Medulla oblongata (tissue), 1 donor: ENCODE measurements at regions not wholly inside any gene's neighbourhood (a gene's known extent, or its start where the extent isn't known, plus 50 kb on each side); places are given as distances from the start of the nearest gene placed in this dataset.
"Not testable (repeated sequence)": the region's sequence is repeated elsewhere in the genome, so short reads cannot be mapped to it uniquely, and the experiment has no call there.

Source experiments
- DNase-seq: peaks from one replicate; pipeline ENCODE4 v3.0.0-alpha.2; 2015; ENCODE audit errors: extremely low spot score

GRCh38 chr7:118801366-118801765 lies 576.9 kb downstream of the ANKRD7 start:
- no peak for DNase-seq

- DNase-seq = no peak
Observed at GRCh38 chr7:118802726-118803125, 578.2 kb downstream of the ANKRD7 start.

- no peak for DNase-seq
Observed at GRCh38 chr7:118826246-118826645, 601.7 kb downstream of the ANKRD7 start.

GRCh38 chr7:118836933-118837332 lies 612.4 kb downstream of the ANKRD7 start:
- DNase-seq = no peak

GRCh38 chr7:118839515-118839914 lies 615.0 kb downstream of the ANKRD7 start:
- DNase-seq = no peak

GRCh38 chr7:118843456-118843855 lies 619.0 kb downstream of the ANKRD7 start:
- DNase-seq = no peak

- no peak for DNase-seq
Observed at GRCh38 chr7:118844748-118845147, 620.2 kb downstream of the ANKRD7 start.

- DNase-seq = no peak
Observed at GRCh38 chr7:118845791-118846190, 621.3 kb downstream of the ANKRD7 start.

GRCh38 chr7:118846977-118847376 lies 622.5 kb downstream of the ANKRD7 start:
- no peak for DNase-seq

GRCh38 chr7:118855290-118855689 lies 630.8 kb downstream of the ANKRD7 start:
- no peak for DNase-seq

GRCh38 chr7:118858651-118859149 lies 634.2 kb downstream of the ANKRD7 start:
- no peak for DNase-seq

- DNase-seq = no peak
Observed at GRCh38 chr7:118861581-118861980, 637.1 kb downstream of the ANKRD7 start.

- DNase-seq = no peak
Observed at GRCh38 chr7:118862740-118863139, 638.2 kb downstream of the ANKRD7 start.

GRCh38 chr7:118863966-118864365 lies 639.5 kb downstream of the ANKRD7 start:
- no peak for DNase-seq

- no peak for DNase-seq
Observed at GRCh38 chr7:118867860-118868259, 643.4 kb downstream of the ANKRD7 start.

- not testable (repeated sequence) for DNase-seq
Observed at GRCh38 chr7:118869141-118869540, 644.6 kb downstream of the ANKRD7 start.

- DNase-seq = peak; percentile 21
Observed at GRCh38 chr7:118870187-118870586, 645.7 kb downstream of the ANKRD7 start.

- no peak for DNase-seq
Observed at GRCh38 chr7:118872568-118872967, 648.1 kb downstream of the ANKRD7 start.

- no peak for DNase-seq
Observed at GRCh38 chr7:118877187-118877586, 652.7 kb downstream of the ANKRD7 start.

- no peak for DNase-seq
Observed at GRCh38 chr7:118878336-118878735, 653.8 kb downstream of the ANKRD7 start.

- DNase-seq = no peak
Observed at GRCh38 chr7:118898284-118898683, 673.8 kb downstream of the ANKRD7 start.

GRCh38 chr7:118902600-118902999 lies 678.1 kb downstream of the ANKRD7 start:
- DNase-seq = no peak

GRCh38 chr7:118907911-118908527 lies 683.5 kb downstream of the ANKRD7 start:
- no peak for DNase-seq

GRCh38 chr7:118916120-118916519 lies 691.6 kb downstream of the ANKRD7 start:
- not testable (repeated sequence) for DNase-seq
